Naive thymus-derived CD4-positive, alpha-beta T cell (primary cell): ENCODE measurements at regions not wholly inside any gene's neighbourhood (a gene's known extent, or its start where the extent isn't known, plus 50 kb on each side); places are given as distances from the start of the nearest gene placed in this dataset.

Experiments used
- ATAC-seq: fragments of 150-1000 bp; cut with Tn5 transposase; 2 replicates; pipeline ENCODE4 v1.10.0; 2021; ENCODE audit warnings: mild to moderate bottlenecking, moderate library complexity
- CTCF ChIA-PET: fragments of 350-600 bp; sonication (Branson Sonifier 250); formaldehyde crosslinking; loops from one replicate; lab custom pipeline; 2021; ENCODE audit warnings: antibody characterized with exemption; lab: Charles Lee
- POLR2A ChIA-PET: fragments of 350-600 bp; sonication (Branson Sonifier 250); formaldehyde crosslinking; loops from one replicate; lab custom pipeline; 2021; ENCODE audit warnings: antibody characterized with exemption, inconsistent platforms; lab: Charles Lee
- DNase-seq, 9 donors: peaks; one replicate each; pipeline versions ENCODE4 v3.0.0 to v3.0.0-alpha.2; 2020 to 2022; ENCODE audit warnings: mixed read lengths in 1 of 9
- H3K27ac ChIP-seq: one replicate; pipeline ENCODE4 v1.7.0; 2013; ENCODE audit warnings: mild to moderate bottlenecking, low read depth, low read length, moderate library complexity
- H3K27me3 ChIP-seq, 2 donors: one replicate each; pipeline ENCODE4 v1.7.0; 2013; ENCODE audit warnings: low read length in 2 of 2, mild to moderate bottlenecking in 2 of 2, moderate library complexity in 2 of 2; ENCODE audit not compliant: control insufficient read depth in 2 of 2, insufficient read depth in 2 of 2
- H3K36me3 ChIP-seq, 3 experiments: 1 replicate in 2 of 3; 2 replicates in 1 of 3; pipeline ENCODE4 v1.7.0; 2013; ENCODE audit warnings: low read length in 3 of 3, mild to moderate bottlenecking in 3 of 3, moderate library complexity in 1 of 3; ENCODE audit not compliant: insufficient read depth in 3 of 3, control insufficient read depth in 2 of 3
- H3K4me1 ChIP-seq, 2 donors: one replicate each; pipeline ENCODE4 v1.7.0; 2013; ENCODE audit warnings: low read length in 2 of 2, mild to moderate bottlenecking in 2 of 2, moderate library complexity in 1 of 2; ENCODE audit not compliant: control insufficient read depth in 2 of 2, insufficient read depth in 2 of 2
- H3K4me3 ChIP-seq: 2 replicates; pipeline ENCODE4 v1.7.0; 2013; ENCODE audit warnings: mild to moderate bottlenecking, low read length
- H3K9me3 ChIP-seq, 3 experiments: 1 replicate in 2 of 3; 2 replicates in 1 of 3; pipeline ENCODE4 v1.7.0; 2013; ENCODE audit warnings: low read length in 3 of 3; ENCODE audit not compliant: control insufficient read depth in 2 of 3
- H3K27ac Mint-ChIP-seq, 9 donors: one replicate each; pipeline ENCODE4 v1.8.0; 2020 to 2022; ENCODE audit warnings: mixed read lengths in 9 of 9, mild to moderate bottlenecking in 8 of 9, moderate library complexity in 5 of 9, inconsistent platforms in 2 of 9
- H3K27me3 Mint-ChIP-seq, 5 donors: one replicate each; pipeline ENCODE4 v1.8.0; 2021 to 2022; ENCODE audit warnings: mixed read lengths in 5 of 5, mild to moderate bottlenecking in 1 of 5
- H3K36me3 Mint-ChIP-seq, 5 donors: one replicate each; pipeline ENCODE4 v1.8.0; 2020 to 2022; ENCODE audit warnings: mixed read lengths in 5 of 5, mild to moderate bottlenecking in 3 of 5, inconsistent platforms in 1 of 5
- H3K4me1 Mint-ChIP-seq, 7 donors: one replicate each; pipeline ENCODE4 v1.8.0; 2020 to 2022; ENCODE audit warnings: mixed read lengths in 7 of 7, mild to moderate bottlenecking in 3 of 7, inconsistent platforms in 1 of 7
- H3K4me3 Mint-ChIP-seq, 10 donors: one replicate each; pipeline ENCODE4 v1.8.0; 2020 to 2022; ENCODE audit warnings: mild to moderate bottlenecking in 10 of 10, mixed read lengths in 10 of 10, moderate library complexity in 6 of 10, inconsistent platforms in 2 of 10
- H3K9me3 Mint-ChIP-seq, 11 donors: one replicate each; pipeline ENCODE4 v1.8.0; 2020 to 2022; ENCODE audit warnings: mixed read lengths in 11 of 11, mild to moderate bottlenecking in 4 of 11, inconsistent platforms in 1 of 11, moderate library complexity in 1 of 11
- intact Hi-C, 2 donors: fragments of 100-400 bp; cut with micrococcal nuclease; formaldehyde crosslinking; loops; one replicate each; pipeline ENCODE4 v1.15.1; 2023

DNA sequence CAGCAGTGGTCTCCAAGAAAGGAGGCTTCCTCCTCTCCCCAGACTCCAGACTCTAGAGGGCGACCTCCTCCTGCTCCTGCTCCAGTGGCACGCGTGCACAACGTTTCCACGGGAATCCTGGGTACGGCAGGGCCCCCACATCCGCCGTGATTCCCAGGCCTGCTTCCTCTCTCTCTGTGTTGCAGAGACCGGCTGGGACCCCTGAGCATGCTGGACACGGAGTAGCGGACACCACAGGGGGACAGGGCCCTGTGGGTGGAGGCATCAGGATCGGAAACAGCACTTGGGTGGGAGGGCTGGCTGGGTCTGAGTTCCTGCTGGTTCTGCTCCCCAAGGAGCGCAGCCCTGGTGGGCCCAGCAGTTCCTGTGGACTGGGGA lies 75.9 kb upstream of the SLC35G4 start:
- H3K4me3 ChIP-seq = no peak overlapping the region
- peaks cover 0 to 4% (median 0%) of the 10 kb centered on the region in 5 donors for H3K27me3 Mint-ChIP-seq
- no peaks in the 10 kb centered on the region for H3K9me3 ChIP-seq
- H3K36me3 Mint-ChIP-seq = no peaks in the 10 kb centered on the region
- DNase-seq = no peak
- peak; percentile 12 for ATAC-seq
- no peaks in the 10 kb centered on the region for H3K27me3 ChIP-seq
- H3K9me3 Mint-ChIP-seq = peaks cover 0 to 5% (median 0%) of the 10 kb centered on the region in 11 donors
- H3K27ac Mint-ChIP-seq = no peak overlapping the region
- no peaks in the 10 kb centered on the region for H3K4me1 ChIP-seq
- H3K4me3 Mint-ChIP-seq = no peak overlapping the region
- POLR2A ChIA-PET = no interaction called here
- H3K27ac ChIP-seq = no peak overlapping the region
- intact Hi-C loops = no loop called here
- H3K4me1 Mint-ChIP-seq = no peaks in the 10 kb centered on the region
- no peaks in the 10 kb centered on the region for H3K36me3 ChIP-seq
- CTCF ChIA-PET = no interaction called here

DNA sequence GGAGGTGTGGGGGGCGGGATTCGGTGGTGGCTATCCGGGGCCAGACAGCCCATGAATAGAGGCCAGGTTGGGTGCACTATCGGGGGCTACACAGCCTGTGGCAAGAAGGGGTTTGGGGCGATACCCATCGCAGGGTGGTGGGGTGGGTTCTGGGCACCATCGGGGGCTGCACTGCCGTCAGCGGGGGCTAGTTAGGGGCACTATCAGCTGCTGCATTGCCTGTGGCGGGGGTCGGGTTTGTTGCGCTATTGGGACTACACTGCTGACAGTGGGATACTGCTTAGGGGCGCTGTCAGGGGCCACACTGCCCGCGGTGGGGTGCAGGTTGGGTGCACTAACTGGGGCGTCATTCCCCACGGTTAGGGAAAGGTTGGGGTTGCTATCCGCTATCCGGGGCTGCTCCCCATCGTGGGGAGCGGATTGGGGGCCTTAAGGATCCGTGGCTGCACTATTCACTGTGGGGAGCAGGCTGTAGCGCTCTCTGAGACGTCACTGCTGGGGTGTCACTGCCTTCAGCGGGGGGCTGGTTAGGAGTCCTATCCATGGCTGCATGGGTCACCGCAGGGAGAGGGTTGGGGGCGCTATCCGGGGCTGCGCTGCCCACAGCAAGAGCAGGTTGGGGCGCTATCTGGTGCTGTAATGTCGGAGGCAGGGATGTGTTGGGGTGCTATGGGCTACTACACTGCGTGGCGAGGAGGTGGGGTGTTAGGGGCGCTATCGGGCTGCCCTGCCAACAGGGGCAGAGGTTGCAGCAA lies 76.5 kb upstream of the SLC35G4 start:
- ATAC-seq (peak; percentile 10), DNase-seq (no peak)
- Mint-ChIP-seq H3K9me3 (peaks cover 0 to 5% (median 0%) of the 10 kb centered on the region in 11 donors), H3K4me3 (no peak overlapping the region), H3K36me3 (no peaks in the 10 kb centered on the region), H3K4me1 (no peaks in the 10 kb centered on the region), H3K27me3 (peaks cover 0 to 4% (median 0%) of the 10 kb centered on the region in 5 donors), H3K27ac (no peak overlapping the region)
- no peaks in the 10 kb centered on the region for H3K4me1 ChIP-seq
- POLR2A ChIA-PET = no interaction called here
- CTCF ChIA-PET = no interaction called here
- H3K27ac ChIP-seq = no peak overlapping the region
- intact Hi-C loops = no loop called here
- no peaks in the 10 kb centered on the region for H3K36me3 ChIP-seq
- H3K27me3 ChIP-seq = no peaks in the 10 kb centered on the region
- H3K9me3 ChIP-seq = no peaks in the 10 kb centered on the region
- no peak overlapping the region for H3K4me3 ChIP-seq

DNA sequence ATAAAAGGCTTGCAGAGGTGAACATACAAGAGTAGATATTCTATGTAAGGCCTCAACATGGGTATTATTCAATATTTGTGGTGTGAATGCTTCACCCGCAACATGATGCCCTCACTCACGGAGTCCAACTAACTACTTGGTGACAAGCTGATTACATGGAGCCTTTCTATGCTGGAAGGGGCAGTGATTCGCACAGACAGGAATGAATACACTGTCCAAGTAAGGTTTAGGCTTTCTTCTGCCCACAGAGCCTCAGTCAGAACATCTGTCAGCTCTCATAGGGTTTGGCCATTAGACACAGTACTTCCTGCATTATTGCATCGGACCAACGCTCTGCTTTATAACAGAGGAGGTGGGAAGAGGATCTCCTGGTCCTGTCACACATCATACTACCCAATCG lies 80.3 kb upstream of the SLC35G4 start:
- H3K27ac ChIP-seq = no peak overlapping the region
- ChIA-PET CTCF (no interaction called here), POLR2A (no interaction called here)
- H3K9me3 ChIP-seq = no peaks in the 10 kb centered on the region
- ATAC-seq (no peak), DNase-seq (no peak)
- no peak overlapping the region for H3K4me3 ChIP-seq
- no peaks in the 10 kb centered on the region for H3K27me3 ChIP-seq
- peaks cover 0 to 5% (median 0%) of the 10 kb centered on the region in 11 donors for H3K9me3 Mint-ChIP-seq
- H3K4me1 ChIP-seq = no peaks in the 10 kb centered on the region
- H3K4me1 Mint-ChIP-seq = no peaks in the 10 kb centered on the region
- no peak overlapping the region for H3K4me3 Mint-ChIP-seq
- no peaks in the 10 kb centered on the region for H3K36me3 Mint-ChIP-seq
- H3K27ac Mint-ChIP-seq = no peak overlapping the region
- no peaks in the 10 kb centered on the region for H3K36me3 ChIP-seq
- peaks cover 0 to 5% (median 1%) of the 10 kb centered on the region in 5 donors for H3K27me3 Mint-ChIP-seq
- intact Hi-C loops = no loop called here

DNA sequence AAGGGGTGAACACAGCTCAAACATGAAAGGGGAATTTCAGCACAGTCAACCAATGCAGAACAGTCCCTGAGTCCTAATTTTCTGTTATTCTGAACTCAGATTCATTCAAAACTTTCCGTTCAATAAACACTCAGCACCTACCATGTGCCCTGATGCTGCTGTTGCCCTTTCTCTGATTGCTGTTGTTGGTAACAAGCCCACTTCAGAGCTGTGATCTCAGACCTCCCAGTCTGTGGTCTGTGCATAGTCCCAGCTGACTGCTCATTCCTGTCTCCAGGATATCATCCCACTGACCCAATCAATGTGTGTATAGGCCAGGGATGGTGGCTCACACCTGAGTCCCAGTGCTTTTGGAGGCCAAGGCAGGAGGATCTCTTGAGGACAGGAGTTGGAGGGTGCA lies 82.7 kb upstream of the SLC35G4 start:
- Mint-ChIP-seq H3K27me3 (peaks cover 0 to 11% (median 8%) of the 10 kb centered on the region in 5 donors), H3K4me1 (no peaks in the 10 kb centered on the region), H3K4me3 (no peak overlapping the region), H3K9me3 (no peaks in the 10 kb centered on the region), H3K27ac (no peak overlapping the region), H3K36me3 (no peaks in the 10 kb centered on the region)
- no peaks in the 10 kb centered on the region for H3K36me3 ChIP-seq
- H3K27me3 ChIP-seq = no peaks in the 10 kb centered on the region
- intact Hi-C loops = no loop called here
- H3K4me1 ChIP-seq = no peaks in the 10 kb centered on the region
- CTCF ChIA-PET = no interaction called here
- no peaks in the 10 kb centered on the region for H3K9me3 ChIP-seq
- no peak overlapping the region for H3K27ac ChIP-seq
- ATAC-seq (no peak), DNase-seq (no peak)
- H3K4me3 ChIP-seq = no peak overlapping the region
- POLR2A ChIA-PET = no interaction called here

DNA sequence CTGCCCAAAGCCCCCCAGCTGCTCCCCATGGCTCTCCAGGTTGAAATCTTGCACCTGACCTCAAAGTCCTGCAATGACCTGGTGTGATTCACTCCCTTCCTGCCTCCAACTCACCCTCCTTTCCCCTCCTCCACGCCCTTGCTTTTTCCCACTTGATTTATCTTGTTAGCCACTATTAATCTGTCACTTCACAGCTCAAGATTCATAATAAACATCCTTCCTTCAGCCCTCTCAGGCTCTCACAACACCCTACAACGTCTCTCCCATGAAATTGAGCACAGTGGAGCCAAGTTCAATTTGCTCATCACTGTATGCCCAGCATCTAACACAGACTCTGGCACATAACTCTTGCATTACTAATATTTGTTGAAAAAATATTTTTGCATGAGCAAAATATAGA lies 85.6 kb upstream of the SLC35G4 start:
- Mint-ChIP-seq H3K4me3 (no peak overlapping the region), H3K4me1 (no peaks in the 10 kb centered on the region), H3K36me3 (no peaks in the 10 kb centered on the region), H3K27me3 (peaks cover 0 to 17% (median 8%) of the 10 kb centered on the region in 5 donors), H3K9me3 (no peaks in the 10 kb centered on the region), H3K27ac (no peak overlapping the region)
- DNase-seq (no peak), ATAC-seq (no peak)
- H3K27me3 ChIP-seq = no peaks in the 10 kb centered on the region
- H3K4me1 ChIP-seq = no peaks in the 10 kb centered on the region
- no peak overlapping the region for H3K27ac ChIP-seq
- H3K9me3 ChIP-seq = no peaks in the 10 kb centered on the region
- H3K4me3 ChIP-seq = no peak overlapping the region
- no peaks in the 10 kb centered on the region for H3K36me3 ChIP-seq
- intact Hi-C loops = no loop called here
- ChIA-PET POLR2A (no interaction called here), CTCF (interaction anchor here (0.6 kb wide), 1 partner anchor 234 kb away, joined by 3 read pairs; no protein-coding TSS in a partner anchor)

- no peak for ATAC-seq
Observed at GRCh38 chr18:11522992-11523391, 86.4 kb upstream of the SLC35G4 start.

DNA sequence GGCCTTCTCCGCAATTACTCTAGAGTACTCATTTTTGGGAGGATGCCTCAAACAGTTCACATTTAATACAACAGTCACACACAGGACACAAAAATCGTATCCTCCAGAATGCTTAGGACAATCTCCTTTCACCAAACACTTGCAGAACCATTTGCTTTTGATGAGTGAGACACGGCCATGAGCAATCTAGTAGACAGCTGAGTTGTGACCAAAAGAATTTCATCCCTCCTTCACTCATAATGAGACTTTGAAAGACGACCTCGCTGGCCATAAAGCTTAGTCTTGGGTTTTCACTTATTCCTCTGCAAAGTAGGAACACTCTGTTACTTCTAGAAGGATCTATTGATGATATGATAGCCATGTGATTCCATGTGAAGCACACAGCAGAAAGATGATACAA lies 87.5 kb upstream of the SLC35G4 start:
- H3K36me3 ChIP-seq = no peaks in the 10 kb centered on the region
- H3K4me1 ChIP-seq = no peaks in the 10 kb centered on the region
- no peaks in the 10 kb centered on the region for H3K9me3 Mint-ChIP-seq
- H3K4me1 Mint-ChIP-seq = no peaks in the 10 kb centered on the region
- CTCF ChIA-PET = no interaction called here
- H3K4me3 Mint-ChIP-seq = no peak overlapping the region
- no peak overlapping the region for H3K27ac ChIP-seq
- no peak for ATAC-seq
- no peaks in the 10 kb centered on the region for H3K9me3 ChIP-seq
- no peaks in the 10 kb centered on the region for H3K36me3 Mint-ChIP-seq
- DNase-seq = no peak
- H3K27ac Mint-ChIP-seq = no peak overlapping the region
- POLR2A ChIA-PET = no interaction called here
- intact Hi-C loops = no loop called here
- H3K4me3 ChIP-seq = no peak overlapping the region
- H3K27me3 Mint-ChIP-seq = peaks cover 2 to 22% (median 8%) of the 10 kb centered on the region in 5 donors
- H3K27me3 ChIP-seq = no peaks in the 10 kb centered on the region

More at GRCh38 chr18:11522992-11523391, 86.4 kb upstream of the SLC35G4 start:
- Mint-ChIP-seq H3K36me3 (no peaks in the 10 kb centered on the region), H3K4me1 (no peaks in the 10 kb centered on the region), H3K27ac (no peak overlapping the region), H3K4me3 (no peak overlapping the region), H3K9me3 (no peaks in the 10 kb centered on the region), H3K27me3 (peaks cover 0 to 22% (median 8%) of the 10 kb centered on the region in 5 donors)
- Histone ChIP-seq H3K4me1 (no peaks in the 10 kb centered on the region), H3K27ac (no peak overlapping the region), H3K4me3 (no peak overlapping the region), H3K27me3 (no peaks in the 10 kb centered on the region), H3K9me3 (no peaks in the 10 kb centered on the region), H3K36me3 (no peaks in the 10 kb centered on the region)
- ChIA-PET CTCF (interaction anchor here (0.7 kb wide), 1 partner anchor 29 kb away, joined by 3 read pairs; no protein-coding TSS in a partner anchor), POLR2A (no interaction called here)
- intact Hi-C loops = no loop called here
- no peak for DNase-seq
